Spleen (tissue), 11 donors: ENCODE measurements at regions not wholly inside any gene's neighbourhood (a gene's known extent, or its start where the extent isn't known, plus 50 kb on each side); places are given as distances from the start of the nearest gene placed in this dataset.

Experiments
- DNase-seq: peaks from one replicate; pipeline ENCODE4 v3.0.0-alpha.2; 2020
- H3K27ac ChIP-seq, 8 donors: fragments of 200-600 bp; sonication (generic) in 7 of 8; 1 replicate in 4 of 8; 2 replicates in 4 of 8; pipeline versions ENCODE4 v1.5.0 to v1.8.0; 2016 to 2021; ENCODE audit warnings: inconsistent platforms in 4 of 8, mild to moderate bottlenecking in 4 of 8, moderate library complexity in 1 of 8
- H3K27me3 ChIP-seq, 7 donors: fragments of 200-600 bp; sonication (generic) in 6 of 7; replicated peaks in 1 of 7; 1 replicate in 4 of 7; 2 replicates in 3 of 7; pipeline versions ENCODE4 v1.5.0 to v1.8.0; 2016 to 2021; ENCODE audit warnings: inconsistent platforms in 3 of 7, mild to moderate bottlenecking in 1 of 7
- H3K36me3 ChIP-seq, 6 donors: fragments of 200-600 bp; sonication (generic) in 5 of 6; 1 replicate in 4 of 6; 2 replicates in 2 of 6; pipeline versions ENCODE4 v1.5.0 to v1.8.0; 2016 to 2021; ENCODE audit warnings: inconsistent platforms in 2 of 6
- H3K4me1 ChIP-seq, 6 donors: fragments of 200-600 bp; sonication (generic) in 5 of 6; 1 replicate in 3 of 6; 2 replicates in 3 of 6; pipeline versions ENCODE4 v1.5.0 to v1.8.0; 2016 to 2021; ENCODE audit warnings: inconsistent platforms in 3 of 6
- H3K4me3 ChIP-seq, 8 donors: fragments of 200-600 bp; sonication (generic) in 7 of 8; 1 replicate in 4 of 8; 2 replicates in 4 of 8; pipeline versions ENCODE4 v1.5.0 to v1.8.0; 2016 to 2021; ENCODE audit warnings: inconsistent platforms in 4 of 8, mild to moderate bottlenecking in 4 of 8, moderate library complexity in 2 of 8
- H3K9me3 ChIP-seq, 8 donors: fragments of 200-600 bp; sonication (generic) in 7 of 8; 1 replicate in 4 of 8; 2 replicates in 4 of 8; pipeline versions ENCODE4 v1.5.0 to v1.8.0; 2016 to 2021; ENCODE audit warnings: inconsistent platforms in 4 of 8
- POLR2A ChIP-seq, 3 donors: fragments of 450-650 bp; IDR thresholded peaks; one replicate each; pipeline ENCODE4 v1.5.1; 2017; ENCODE audit warnings: antibody characterized with exemption in 3 of 3, mild to moderate bottlenecking in 1 of 3
- POLR2AphosphoS5 ChIP-seq, 3 donors: sonication (generic); formaldehyde crosslinking; IDR thresholded peaks; one replicate each; pipeline ENCODE4 v1.5.1; 2017; ENCODE audit warnings: antibody characterized with exemption in 3 of 3
- WGBS, 5 donors: extraction: QIAGEN DNeasy Blood & Tissue Kit in 3 of 5; methylation state at CpG; one replicate each; pipeline versions ENCODE4 v1.1.5 to v1.1.7; 2013 to 2018; 5-methylcytosine and 5-hydroxymethylcytosine counted together
- intact Hi-C: fragments of 100-400 bp; cut with DNase I; formaldehyde crosslinking; loops from one replicate; pipeline ENCODE4 v1.15.0; 2023; ENCODE audit warnings: low total_unique reads
- TF ChIP-seq, protein P1 (sequence below), 11 experiments: fragments of 200-600 bp in 7 of 11; fragments of 450-650 bp in 4 of 11; sonication (generic) in 4 of 11; IDR thresholded peaks in 8 of 11; conservative IDR thresholded peaks in 3 of 11; 1 replicate in 7 of 11; 2 replicates in 4 of 11; pipeline versions ENCODE4 v1.4.0 to v1.8.0; 2016 to 2021; ENCODE audit warnings: antibody characterized with exemption in 11 of 11, inconsistent platforms in 4 of 11, mild to moderate bottlenecking in 1 of 11
- donor health status: healthy with polysubstance abuse.
- donor health status: DM: no; HTN: no; CAD: no; lungs with moderate emphysema.
- donor health status: DM: no; HTN: no; CAD: no.
- donor health status: Bipolar disorder and iron deficiency.
- donor health status: healthy.
- donor health status: DM: no; HTN: no; CAD: no.
- donor health status: DM: yes; HTN: yes; CAD: no.

DNA sequence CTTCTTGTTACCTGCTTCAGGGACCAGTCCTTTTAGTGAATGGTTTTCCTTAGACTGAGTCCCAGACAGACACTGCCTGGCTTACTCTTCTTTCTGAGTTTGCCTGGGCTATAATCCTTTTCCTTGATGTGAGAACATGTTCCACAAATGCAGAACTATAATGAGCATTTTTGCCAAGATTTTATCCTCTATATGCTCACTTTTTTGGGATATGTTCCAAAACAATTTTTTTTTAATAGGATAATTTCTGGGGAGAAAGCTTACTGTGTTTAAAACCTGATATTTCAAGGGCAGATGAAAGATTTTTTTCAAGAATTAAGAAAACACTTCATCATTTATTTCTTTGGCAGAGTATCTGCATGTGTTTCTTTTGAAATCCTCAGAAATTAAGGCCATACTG is 110.0 kb upstream of the TENM4 start:
- TF ChIP-seq POLR2AphosphoS5 (IDR thresholded peaks at IDR 0.05) (no peak), POLR2A (IDR thresholded peaks at IDR 0.05) (no peak)
- TF ChIP-seq, protein P1, sequence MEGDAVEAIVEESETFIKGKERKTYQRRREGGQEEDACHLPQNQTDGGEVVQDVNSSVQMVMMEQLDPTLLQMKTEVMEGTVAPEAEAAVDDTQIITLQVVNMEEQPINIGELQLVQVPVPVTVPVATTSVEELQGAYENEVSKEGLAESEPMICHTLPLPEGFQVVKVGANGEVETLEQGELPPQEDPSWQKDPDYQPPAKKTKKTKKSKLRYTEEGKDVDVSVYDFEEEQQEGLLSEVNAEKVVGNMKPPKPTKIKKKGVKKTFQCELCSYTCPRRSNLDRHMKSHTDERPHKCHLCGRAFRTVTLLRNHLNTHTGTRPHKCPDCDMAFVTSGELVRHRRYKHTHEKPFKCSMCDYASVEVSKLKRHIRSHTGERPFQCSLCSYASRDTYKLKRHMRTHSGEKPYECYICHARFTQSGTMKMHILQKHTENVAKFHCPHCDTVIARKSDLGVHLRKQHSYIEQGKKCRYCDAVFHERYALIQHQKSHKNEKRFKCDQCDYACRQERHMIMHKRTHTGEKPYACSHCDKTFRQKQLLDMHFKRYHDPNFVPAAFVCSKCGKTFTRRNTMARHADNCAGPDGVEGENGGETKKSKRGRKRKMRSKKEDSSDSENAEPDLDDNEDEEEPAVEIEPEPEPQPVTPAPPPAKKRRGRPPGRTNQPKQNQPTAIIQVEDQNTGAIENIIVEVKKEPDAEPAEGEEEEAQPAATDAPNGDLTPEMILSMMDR (IDR thresholded peaks at IDR 0.05 in 8 of 11, conservative IDR thresholded peaks at IDR 0.05 in 3 of 11) = no peak
- peaks cover 0 to 6% (median 0%) of the 10 kb centered on the region in 7 donors for H3K27me3 ChIP-seq
- DNase-seq = no peak
- intact Hi-C loops = no loop called here
- H3K36me3 ChIP-seq = no peaks in the 10 kb centered on the region
- H3K9me3 ChIP-seq = no peaks in the 10 kb centered on the region
- no peaks in the 10 kb centered on the region for H3K4me1 ChIP-seq
- no peak overlapping the region for H3K4me3 ChIP-seq
- no peak overlapping the region for H3K27ac ChIP-seq

DNA sequence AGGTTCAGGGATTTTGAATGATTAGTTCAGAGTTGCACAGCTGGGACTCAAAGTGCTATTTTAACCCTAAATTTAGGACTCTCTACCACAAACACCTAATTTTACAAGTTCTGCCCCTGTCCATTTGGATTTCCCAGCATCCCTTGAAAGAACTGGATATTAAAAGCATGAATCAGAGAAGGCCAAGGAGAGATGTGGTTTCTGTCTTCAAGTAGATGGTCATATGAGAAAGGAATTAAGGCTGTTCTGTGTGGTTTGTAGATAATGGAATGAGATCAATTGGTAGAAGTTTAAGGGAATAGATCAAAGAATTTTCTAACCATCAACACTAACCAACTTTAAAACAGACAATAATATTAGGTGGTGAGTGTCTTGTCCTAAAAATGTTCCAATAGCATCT is 106.4 kb upstream of the TENM4 start:
- intact Hi-C loops = no loop called here
- Histone ChIP-seq H3K4me1 (no peaks in the 10 kb centered on the region), H3K4me3 (no peak overlapping the region), H3K9me3 (no peaks in the 10 kb centered on the region), H3K36me3 (no peaks in the 10 kb centered on the region), H3K27ac (no peak overlapping the region), H3K27me3 (peaks cover 0 to 6% (median 0%) of the 10 kb centered on the region in 7 donors)
- no peak for DNase-seq
- TF ChIP-seq, protein P1 (IDR thresholded peaks at IDR 0.05 in 8 of 11, conservative IDR thresholded peaks at IDR 0.05 in 3 of 11) = no peak
- TF ChIP-seq POLR2A (IDR thresholded peaks at IDR 0.05) (no peak), POLR2AphosphoS5 (IDR thresholded peaks at IDR 0.05) (no peak)

DNA sequence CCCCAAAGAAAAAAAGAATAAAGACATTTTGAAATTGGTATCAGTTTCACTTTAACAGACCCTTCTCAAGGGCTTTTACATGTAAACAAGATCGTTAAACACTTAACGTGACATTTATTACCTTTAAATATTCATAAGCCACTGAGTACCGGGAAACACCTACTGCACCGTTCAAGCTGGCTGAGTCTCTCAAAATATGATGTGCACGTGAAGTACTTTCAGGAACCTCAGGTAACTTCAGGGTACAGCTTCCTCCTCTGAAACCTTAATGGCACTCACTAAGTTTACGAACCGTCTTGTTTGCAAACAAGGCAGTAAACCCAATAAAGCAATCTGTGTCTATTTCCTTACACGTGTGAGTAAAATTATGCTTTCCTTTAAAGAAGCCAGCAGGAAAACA is 105.5 kb upstream of the TENM4 start:
- Histone ChIP-seq H3K27me3 (peaks cover 0 to 6% (median 0%) of the 10 kb centered on the region in 7 donors), H3K4me1 (no peaks in the 10 kb centered on the region), H3K27ac (no peak overlapping the region), H3K9me3 (no peaks in the 10 kb centered on the region), H3K36me3 (no peaks in the 10 kb centered on the region), H3K4me3 (no peak overlapping the region)
- TF ChIP-seq, protein P1 (IDR thresholded peaks at IDR 0.05 in 8 of 11, conservative IDR thresholded peaks at IDR 0.05 in 3 of 11) = no peak
- TF ChIP-seq POLR2AphosphoS5 (IDR thresholded peaks at IDR 0.05) = no peak
- no peak for TF ChIP-seq POLR2A (IDR thresholded peaks at IDR 0.05)
- no peak for DNase-seq
- intact Hi-C loops = no loop called here
- 47 to 57% (median 51%) methylated on average over 8 of the region's 8 CpGs for WGBS, 5 donors

DNA sequence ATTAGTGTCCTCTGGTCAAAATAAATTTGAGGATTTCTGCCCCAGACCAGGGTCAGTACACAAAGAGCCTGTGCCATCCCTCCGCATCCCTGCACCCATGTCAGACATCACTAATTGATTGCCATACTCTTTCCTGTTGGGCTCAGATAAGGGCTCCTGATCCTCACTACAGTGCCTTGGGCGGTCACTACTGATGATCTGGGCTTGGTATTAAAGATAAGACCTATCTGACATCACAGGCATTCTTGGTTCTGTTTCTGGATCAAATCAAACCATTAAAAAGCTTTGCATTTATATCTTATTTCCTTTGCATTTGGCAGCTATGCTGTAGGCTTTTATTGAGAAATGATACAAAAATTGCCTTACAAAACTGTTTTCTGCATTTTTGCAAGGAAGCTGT is 103.5 kb upstream of the TENM4 start:
- H3K27me3 ChIP-seq = no peaks in the 10 kb centered on the region
- intact Hi-C loops = no loop called here
- no peak for TF ChIP-seq POLR2A (IDR thresholded peaks at IDR 0.05)
- TF ChIP-seq, protein P1 (IDR thresholded peaks at IDR 0.05 in 8 of 11, conservative IDR thresholded peaks at IDR 0.05 in 3 of 11) = no peak
- TF ChIP-seq POLR2AphosphoS5 (IDR thresholded peaks at IDR 0.05) = no peak
- DNase-seq = no peak
- H3K4me1 ChIP-seq = no peaks in the 10 kb centered on the region
- H3K9me3 ChIP-seq = no peaks in the 10 kb centered on the region
- H3K36me3 ChIP-seq = no peaks in the 10 kb centered on the region
- no peak overlapping the region for H3K27ac ChIP-seq
- whole genome bisulfite sequencing, 5 donors = 49 to 68% (median 63%) methylated on average over 2 of the region's 2 CpGs
- H3K4me3 ChIP-seq = no peak overlapping the region
